ENCODE measurements at regions not wholly inside any gene's neighbourhood (a gene's known extent, or its start where the extent isn't known, plus 50 kb on each side); places are given as distances from the start of the nearest gene placed in this dataset.

GRCh38 chr14:85987907-85988306, 458.0 kb downstream of the FLRT2 start:
- no peak overlapping the region for H3K4me3 Mint-ChIP-seq
- no peaks in the 10 kb centered on the region for H3K4me1 ChIP-seq
- no peak overlapping the region for H3K4me3 ChIP-seq
- no peak for DNase-seq (ENCODE audit: low spot score)
- H3K36me3 Mint-ChIP-seq, result no peaks in the 10 kb centered on the region
- no peaks in the 10 kb centered on the region for H3K27me3 Mint-ChIP-seq (ENCODE audit: insufficient read depth, low read depth)
- no peak overlapping the region for H2AFZ ChIP-seq (replicated peaks)
- no peak overlapping the region for H3K27ac ChIP-seq
- no peak overlapping the region for H3K27ac Mint-ChIP-seq
- no peak overlapping the region for H3K9ac ChIP-seq
- H3K4me1 Mint-ChIP-seq, result no peaks in the 10 kb centered on the region
- TF ChIP-seq EZH2 (IDR thresholded peaks at IDR 0.05) (no peak), EZH2phosphoT487 (IDR thresholded peaks at IDR 0.05) (no peak)
- TF ChIP-seq, protein P1, sequence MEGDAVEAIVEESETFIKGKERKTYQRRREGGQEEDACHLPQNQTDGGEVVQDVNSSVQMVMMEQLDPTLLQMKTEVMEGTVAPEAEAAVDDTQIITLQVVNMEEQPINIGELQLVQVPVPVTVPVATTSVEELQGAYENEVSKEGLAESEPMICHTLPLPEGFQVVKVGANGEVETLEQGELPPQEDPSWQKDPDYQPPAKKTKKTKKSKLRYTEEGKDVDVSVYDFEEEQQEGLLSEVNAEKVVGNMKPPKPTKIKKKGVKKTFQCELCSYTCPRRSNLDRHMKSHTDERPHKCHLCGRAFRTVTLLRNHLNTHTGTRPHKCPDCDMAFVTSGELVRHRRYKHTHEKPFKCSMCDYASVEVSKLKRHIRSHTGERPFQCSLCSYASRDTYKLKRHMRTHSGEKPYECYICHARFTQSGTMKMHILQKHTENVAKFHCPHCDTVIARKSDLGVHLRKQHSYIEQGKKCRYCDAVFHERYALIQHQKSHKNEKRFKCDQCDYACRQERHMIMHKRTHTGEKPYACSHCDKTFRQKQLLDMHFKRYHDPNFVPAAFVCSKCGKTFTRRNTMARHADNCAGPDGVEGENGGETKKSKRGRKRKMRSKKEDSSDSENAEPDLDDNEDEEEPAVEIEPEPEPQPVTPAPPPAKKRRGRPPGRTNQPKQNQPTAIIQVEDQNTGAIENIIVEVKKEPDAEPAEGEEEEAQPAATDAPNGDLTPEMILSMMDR (IDR thresholded peaks at IDR 0.05), result no peak
- no peaks in the 10 kb centered on the region for H3K27me3 ChIP-seq
- H4K20me1 ChIP-seq (ENCODE audit: low read depth), result no peaks in the 10 kb centered on the region
- no peaks in the 10 kb centered on the region for H3K9me3 Mint-ChIP-seq
- no peak overlapping the region for H3K4me2 ChIP-seq
- no peaks in the 10 kb centered on the region for H3K9me3 ChIP-seq (ENCODE audit: low read depth)
- no peaks in the 10 kb centered on the region for H3F3A ChIP-seq (ENCODE audit: low read depth)
- no peaks in the 10 kb centered on the region for H3K36me3 ChIP-seq
- no peaks in the 10 kb centered on the region for H3K79me2 ChIP-seq (ENCODE audit: low read depth)

DNA sequence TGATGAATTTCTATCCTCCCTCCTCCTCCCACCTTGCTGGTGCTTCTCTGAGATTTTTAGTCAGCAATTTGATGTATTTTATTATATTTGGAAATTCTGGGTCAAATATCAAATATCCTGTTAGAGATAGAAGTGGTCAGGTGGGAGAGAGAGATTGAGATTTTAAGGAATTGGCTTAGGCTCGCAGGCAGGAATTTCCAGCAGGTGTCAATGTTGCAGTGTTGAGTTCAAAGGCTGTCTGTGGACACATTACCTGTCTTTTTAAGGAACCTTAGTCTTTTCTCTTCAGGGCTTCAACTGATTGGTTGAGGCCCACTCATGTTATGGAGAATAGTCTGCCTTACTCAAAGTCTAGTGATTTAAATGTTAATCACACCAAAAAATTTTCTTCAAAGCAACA, 457.3 kb downstream of the FLRT2 start:
- TF ChIP-seq EZH2 (IDR thresholded peaks at IDR 0.05) (no peak), EZH2phosphoT487 (IDR thresholded peaks at IDR 0.05) (no peak)
- TF ChIP-seq, protein P1 (IDR thresholded peaks at IDR 0.05), result no peak
- no peak overlapping the region for H3K27ac Mint-ChIP-seq

DNA sequence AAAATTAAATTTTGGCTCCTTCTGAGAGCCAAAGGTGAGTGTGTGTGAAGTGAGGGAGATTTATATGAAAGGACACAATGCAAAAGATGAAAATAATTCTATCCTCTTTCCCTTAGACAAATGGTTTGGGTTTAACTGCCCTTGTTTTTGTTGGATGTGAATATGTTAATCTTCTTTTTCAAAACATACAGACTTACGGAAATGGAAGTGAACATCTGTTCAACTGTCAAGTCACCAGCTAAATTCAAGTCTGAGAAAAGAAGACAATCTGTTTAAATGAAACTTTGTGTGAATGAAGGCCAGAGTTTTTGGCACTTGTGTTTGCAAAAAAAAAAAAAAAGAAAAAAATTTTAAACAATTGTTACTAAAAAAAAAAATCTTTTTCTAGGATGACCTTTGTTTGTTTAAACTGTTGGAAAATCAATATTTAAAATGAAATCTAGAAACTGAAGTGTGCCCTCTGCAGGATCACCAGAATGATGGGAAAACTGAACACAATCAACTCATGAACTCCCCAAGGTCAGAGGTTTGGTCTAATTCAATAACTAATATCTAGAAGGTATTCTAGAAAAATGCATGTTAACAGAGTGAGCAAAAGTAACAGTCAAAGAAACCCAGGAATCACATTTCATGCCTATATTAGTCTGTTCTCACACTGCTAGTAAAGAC, 448.8 kb downstream of the FLRT2 start:
- no peak for DNase-seq (ENCODE audit: low spot score)
- Histone ChIP-seq H3K4me3 (no peak overlapping the region), H2AFZ (replicated peaks) (no peak overlapping the region), H3K27ac (no peak overlapping the region), H3K4me1 (no peaks in the 10 kb centered on the region), H4K20me1 (ENCODE audit: low read depth) (no peaks in the 10 kb centered on the region), H3K27me3 (no peaks in the 10 kb centered on the region), H3K36me3 (no peaks in the 10 kb centered on the region), H3F3A (ENCODE audit: low read depth) (no peaks in the 10 kb centered on the region), H3K79me2 (ENCODE audit: low read depth) (no peaks in the 10 kb centered on the region), H3K4me2 (no peak overlapping the region), H3K9ac (no peak overlapping the region), H3K9me3 (ENCODE audit: low read depth) (no peaks in the 10 kb centered on the region)
- Mint-ChIP-seq H3K27me3 (ENCODE audit: insufficient read depth, low read depth) (no peaks in the 10 kb centered on the region), H3K9me3 (peaks cover 6% of the 10 kb centered on the region), H3K4me3 (no peak overlapping the region), H3K4me1 (no peaks in the 10 kb centered on the region), H3K27ac (no peak overlapping the region), H3K36me3 (no peaks in the 10 kb centered on the region)
- TF ChIP-seq, protein P1 (IDR thresholded peaks at IDR 0.05), result peak; percentile 12
- no peak for TF ChIP-seq EZH2 (IDR thresholded peaks at IDR 0.05)

More for the DNA sequence above, 457.3 kb downstream of the FLRT2 start:
- no peak overlapping the region for H3K27ac ChIP-seq
- no peak overlapping the region for H3K4me3 Mint-ChIP-seq
- no peaks in the 10 kb centered on the region for H3K27me3 ChIP-seq
- no peak for DNase-seq (ENCODE audit: low spot score)
- no peaks in the 10 kb centered on the region for H3K4me1 Mint-ChIP-seq
- H3K36me3 Mint-ChIP-seq, result no peaks in the 10 kb centered on the region
- H3K9me3 ChIP-seq (ENCODE audit: low read depth), result no peaks in the 10 kb centered on the region
- H3K4me1 ChIP-seq, result no peaks in the 10 kb centered on the region
- no peaks in the 10 kb centered on the region for H3K36me3 ChIP-seq
- no peak overlapping the region for H3K4me2 ChIP-seq
- no peak overlapping the region for H3K9ac ChIP-seq
- H3K9me3 Mint-ChIP-seq, result no peaks in the 10 kb centered on the region
- H3F3A ChIP-seq (ENCODE audit: low read depth), result no peaks in the 10 kb centered on the region
- no peaks in the 10 kb centered on the region for H3K79me2 ChIP-seq (ENCODE audit: low read depth)
- H3K27me3 Mint-ChIP-seq (ENCODE audit: insufficient read depth, low read depth), result no peaks in the 10 kb centered on the region
- no peaks in the 10 kb centered on the region for H4K20me1 ChIP-seq (ENCODE audit: low read depth)
- H3K4me3 ChIP-seq, result no peak overlapping the region
- H2AFZ ChIP-seq (replicated peaks), result no peak overlapping the region

All from neural progenitor cell (in vitro differentiated cells).